ENCODE measurements at regions not wholly inside any gene's neighbourhood (a gene's known extent, or its start where the extent isn't known, plus 50 kb on each side); places are given as distances from the start of the nearest gene placed in this dataset.

DNA sequence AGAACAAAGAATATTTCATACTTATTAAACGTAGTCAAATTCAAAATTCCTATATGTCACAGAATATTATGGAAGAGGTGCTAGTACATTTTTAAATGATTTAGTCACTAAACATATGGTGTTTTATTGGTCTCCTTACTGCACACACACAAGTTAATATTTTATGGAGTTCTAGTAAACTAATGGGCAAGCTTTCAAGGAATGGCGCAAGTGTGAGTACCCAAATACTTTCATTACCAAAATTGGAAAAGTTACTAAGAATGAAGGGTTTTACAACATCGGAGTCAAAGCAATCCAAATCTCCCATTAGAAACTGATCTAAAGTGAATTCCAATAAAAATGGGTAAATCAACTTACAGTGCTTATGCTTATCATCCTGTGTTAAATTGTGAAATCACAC, 921.9 kb downstream of the ADGRL2 start (continued):
- TF ChIP-seq, protein P1, sequence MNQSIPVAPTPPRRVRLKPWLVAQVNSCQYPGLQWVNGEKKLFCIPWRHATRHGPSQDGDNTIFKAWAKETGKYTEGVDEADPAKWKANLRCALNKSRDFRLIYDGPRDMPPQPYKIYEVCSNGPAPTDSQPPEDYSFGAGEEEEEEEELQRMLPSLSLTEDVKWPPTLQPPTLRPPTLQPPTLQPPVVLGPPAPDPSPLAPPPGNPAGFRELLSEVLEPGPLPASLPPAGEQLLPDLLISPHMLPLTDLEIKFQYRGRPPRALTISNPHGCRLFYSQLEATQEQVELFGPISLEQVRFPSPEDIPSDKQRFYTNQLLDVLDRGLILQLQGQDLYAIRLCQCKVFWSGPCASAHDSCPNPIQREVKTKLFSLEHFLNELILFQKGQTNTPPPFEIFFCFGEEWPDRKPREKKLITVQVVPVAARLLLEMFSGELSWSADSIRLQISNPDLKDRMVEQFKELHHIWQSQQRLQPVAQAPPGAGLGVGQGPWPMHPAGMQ (IDR thresholded peaks at IDR 0.05; ENCODE audit: borderline replicate concordance), result no peak
- TF ChIP-seq, protein P2, sequence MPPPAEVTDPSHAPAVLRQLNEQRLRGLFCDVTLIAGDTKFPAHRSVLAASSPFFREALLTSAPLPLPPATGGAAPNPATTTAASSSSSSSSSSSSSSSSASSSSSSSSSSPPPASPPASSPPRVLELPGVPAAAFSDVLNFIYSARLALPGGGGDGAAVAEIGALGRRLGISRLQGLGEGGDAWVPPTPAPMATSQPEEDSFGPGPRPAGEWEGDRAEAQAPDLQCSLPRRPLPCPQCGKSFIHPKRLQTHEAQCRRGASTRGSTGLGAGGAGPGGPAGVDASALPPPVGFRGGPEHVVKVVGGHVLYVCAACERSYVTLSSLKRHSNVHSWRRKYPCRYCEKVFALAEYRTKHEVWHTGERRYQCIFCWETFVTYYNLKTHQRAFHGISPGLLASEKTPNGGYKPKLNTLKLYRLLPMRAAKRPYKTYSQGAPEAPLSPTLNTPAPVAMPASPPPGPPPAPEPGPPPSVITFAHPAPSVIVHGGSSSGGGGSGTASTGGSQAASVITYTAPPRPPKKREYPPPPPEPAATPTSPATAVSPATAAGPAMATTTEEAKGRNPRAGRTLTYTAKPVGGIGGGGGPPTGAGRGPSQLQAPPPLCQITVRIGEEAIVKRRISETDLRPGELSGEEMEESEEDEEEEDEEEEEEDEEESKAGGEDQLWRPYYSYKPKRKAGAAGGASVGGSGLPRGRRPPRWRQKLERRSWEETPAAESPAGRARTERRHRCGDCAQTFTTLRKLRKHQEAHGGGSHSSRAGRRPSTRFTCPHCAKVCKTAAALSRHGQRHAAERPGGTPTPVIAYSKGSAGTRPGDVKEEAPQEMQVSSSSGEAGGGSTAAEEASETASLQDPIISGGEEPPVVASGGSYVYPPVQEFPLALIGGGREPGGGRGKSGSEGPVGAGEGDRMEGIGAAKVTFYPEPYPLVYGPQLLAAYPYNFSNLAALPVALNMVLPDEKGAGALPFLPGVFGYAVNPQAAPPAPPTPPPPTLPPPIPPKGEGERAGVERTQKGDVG (CRISPR knock-in tag; IDR thresholded peaks at IDR 0.05), result no peak
- TF ChIP-seq FOXM1 (IDR thresholded peaks at IDR 0.05; ENCODE audit: low read depth, low read length), result no peak

DNA sequence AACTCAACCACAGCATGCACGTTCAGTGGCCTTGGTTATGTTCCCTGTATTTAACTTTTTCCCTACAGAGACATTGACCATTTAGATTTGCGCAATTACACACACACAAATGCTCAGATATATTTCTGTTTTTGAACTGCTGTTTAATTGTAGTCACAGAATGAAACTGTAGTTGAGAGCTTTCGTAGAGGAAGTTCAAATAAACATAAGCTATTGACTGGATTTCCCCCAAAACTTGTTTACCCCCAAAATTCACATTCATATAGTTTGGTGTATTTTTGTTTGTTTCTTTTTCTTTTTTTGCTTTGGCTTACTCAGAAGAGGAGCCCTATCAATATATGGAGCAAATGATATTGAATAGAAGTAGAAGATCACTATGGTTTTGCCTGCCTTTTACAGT, 921.0 kb downstream of the ADGRL2 start:
- no peak overlapping the region for H2AFZ ChIP-seq (ENCODE audit: control insufficient read depth, low read depth, low read length)
- no peaks in the 10 kb centered on the region for H3K4me1 ChIP-seq (ENCODE audit: control insufficient read depth, insufficient read depth, low read length)
- RAD21 ChIA-PET (ENCODE audit: unreplicated experiment), result no interaction called here
- intact Hi-C loops (cut with micrococcal nuclease; ENCODE audit: unreplicated experiment), result no loop called here
- WGBS (ENCODE audit: insufficient coverage, insufficient replicate concordance, low lambda C conversion rate, missing lambda C conversion rate), result 16% methylated on average over 3 of the region's 3 CpGs
- CTCF ChIA-PET, result no interaction called here
- H3K36me3 ChIP-seq (ENCODE audit: control insufficient read depth in 2 of 2, insufficient read depth in 2 of 2, low read length in 1 of 2), result no peaks in the 10 kb centered on the region
- SMC1A ChIA-PET (ENCODE audit: uncharacterized antibody, unreplicated experiment), result interaction anchor here (0.5 kb wide), 1 partner anchor 1007 kb away, joined by 3 read pairs; no protein-coding TSS in a partner anchor
- no peak overlapping the region for H3K9ac ChIP-seq (ENCODE audit: control insufficient read depth, insufficient read depth, low read length)
- no peaks in the 10 kb centered on the region for H3K79me2 ChIP-seq (ENCODE audit: control insufficient read depth, insufficient read depth, low read length)
- BruUV-seq (replicated peaks), result no TSS peak
- in situ Hi-C loops (cut with MboI), result no loop called here
- H4K20me1 ChIP-seq (ENCODE audit: control insufficient read depth, insufficient read depth), result no peaks in the 10 kb centered on the region
- DNase-seq (ENCODE audit: low read depth, low spot score) (no peak), FAIRE-seq (no peak), ATAC-seq (no peak; the same call in 2 of the 3 replicates)
- H3K27ac ChIP-seq (ENCODE audit: control insufficient read depth, insufficient read depth), result no peak overlapping the region
- H3K9me3 ChIP-seq (replicated peaks; ENCODE audit: control insufficient read depth, insufficient read depth, low read length), result no peaks in the 10 kb centered on the region
- no peak overlapping the region for H3K4me2 ChIP-seq (ENCODE audit: control insufficient read depth, insufficient read depth)
- H3K27me3 ChIP-seq (replicated peaks in 1 of 2; ENCODE audit: control insufficient read depth in 2 of 2, insufficient read depth in 2 of 2, low read length in 1 of 2), result no peaks in the 10 kb centered on the region
- POLR2A ChIA-PET, result no interaction called here
- TF ChIP-seq KAT2A (conservative IDR thresholded peaks at IDR 0.05; ENCODE audit: control insufficient read depth, low read depth, low read length), result no peak
- no peak for TF ChIP-seq ZNF274 (IDR thresholded peaks at IDR 0.05; ENCODE audit: insufficient read depth, insufficient read length)
- TF ChIP-seq JUND (IDR thresholded peaks at IDR 0.05; ENCODE audit: low read depth, low read length), result no peak
- TF ChIP-seq STAT1 (conservative IDR thresholded peaks at IDR 0.05), result no peak
- TF ChIP-seq HDAC6 (IDR thresholded peaks at IDR 0.05; ENCODE audit: unreplicated experiment), result no peak
- no peak for TF ChIP-seq KDM1A (IDR thresholded peaks at IDR 0.05; ENCODE audit: borderline replicate concordance)
- no peak for TF ChIP-seq CHD2 (IDR thresholded peaks at IDR 0.05; ENCODE audit: borderline replicate concordance, low read depth, low read length)
- no peak for TF ChIP-seq EGR1 (IDR thresholded peaks at IDR 0.05; ENCODE audit: borderline replicate concordance in 1 of 2, low read depth in 2 of 2, low read length in 2 of 2)
- no peak for TF ChIP-seq MEF2B (IDR thresholded peaks at IDR 0.05; ENCODE audit: partially characterized antibody, poor library complexity, severe bottlenecking)
- H3K4me3 ChIP-seq, result no peak overlapping the region
